Stimulated activated CD4-positive, alpha-beta T cell treated with anti-CD3 and anti-CD28 coated beads, Interleukin-1b, Interleukin-23, amount 100 ng/mL, for 4 hours (primary cell): ENCODE measurements at regions not wholly inside any gene's neighbourhood (a gene's known extent, or its start where the extent isn't known, plus 50 kb on each side); places are given as distances from the start of the nearest gene placed in this dataset.

Source experiments
- DNase-seq, 2 donors: peaks; one replicate each; pipeline ENCODE4 v3.0.0-alpha.2; 2020; ENCODE audit warnings: low read depth in 2 of 2

DNA sequence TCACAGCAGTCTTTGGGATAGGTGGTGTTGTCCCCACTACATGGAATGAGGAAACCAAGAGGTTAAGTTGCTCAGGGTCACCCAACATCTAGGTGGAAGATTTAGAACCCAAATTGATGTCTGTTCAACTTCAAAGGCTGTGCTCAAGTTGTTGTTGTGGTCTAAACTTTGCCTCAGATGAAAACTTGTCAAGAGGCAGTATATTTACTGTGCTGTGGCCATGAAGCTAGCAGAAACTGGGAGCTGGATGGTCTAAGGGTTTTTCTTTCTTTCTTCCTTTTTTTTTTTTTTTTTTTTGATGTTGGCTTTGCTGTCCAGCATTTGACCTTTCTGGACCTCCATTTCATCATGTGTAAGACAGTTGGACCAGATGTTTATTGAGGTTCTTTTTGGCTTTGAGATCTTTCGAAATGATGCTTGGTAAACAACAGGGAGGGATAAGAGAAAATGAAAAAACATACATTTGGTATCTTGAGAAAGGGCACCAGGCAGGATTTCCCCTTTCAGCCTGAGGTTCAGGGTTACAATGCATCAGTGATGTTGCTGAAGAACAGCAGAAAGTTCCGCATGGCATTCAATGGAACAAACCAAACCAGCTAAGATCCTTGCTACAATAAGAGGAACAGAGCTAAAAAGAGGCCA is 166.2 kb upstream of the RPS6KA3 start:
- DNase-seq, result no peak

DNA sequence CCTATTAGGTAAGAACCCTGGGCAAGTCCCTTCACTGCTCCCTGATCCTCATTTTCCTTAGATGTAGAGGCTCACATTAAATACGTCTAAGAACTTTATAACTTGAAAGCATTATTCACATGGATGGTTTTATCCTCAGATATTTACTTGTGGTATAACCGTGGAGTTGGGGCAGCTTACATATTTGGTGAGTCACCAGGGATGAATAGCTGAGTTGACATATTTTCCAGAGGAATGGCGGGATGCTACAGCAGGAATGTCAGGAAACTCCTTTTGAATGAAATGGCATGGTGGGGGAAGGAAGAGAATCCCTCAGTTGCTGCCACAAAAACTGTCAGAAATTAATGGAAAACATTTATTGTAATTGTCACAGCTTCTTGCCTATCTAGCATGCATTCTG is 165.3 kb upstream of the RPS6KA3 start:
- no peak for DNase-seq

DNA sequence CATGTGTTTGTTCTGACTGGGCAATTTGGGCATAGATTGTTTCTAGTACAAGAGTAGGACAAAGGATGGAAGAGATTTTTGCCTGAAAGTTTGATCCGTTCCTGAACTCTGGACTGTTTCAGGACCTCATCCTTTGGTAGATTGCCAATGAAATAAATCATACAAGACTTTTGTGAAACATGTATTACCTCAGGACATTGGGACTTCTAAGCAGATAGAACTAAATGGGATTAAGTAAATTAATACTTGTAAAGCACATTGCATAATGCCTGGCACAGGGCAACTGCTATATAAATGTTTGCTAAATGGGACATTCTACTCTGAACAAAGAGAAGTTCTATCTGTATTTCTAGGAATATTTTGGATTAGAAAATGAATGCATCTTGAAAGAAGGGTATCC is 164.8 kb upstream of the RPS6KA3 start:
- DNase-seq, result no peak

DNA sequence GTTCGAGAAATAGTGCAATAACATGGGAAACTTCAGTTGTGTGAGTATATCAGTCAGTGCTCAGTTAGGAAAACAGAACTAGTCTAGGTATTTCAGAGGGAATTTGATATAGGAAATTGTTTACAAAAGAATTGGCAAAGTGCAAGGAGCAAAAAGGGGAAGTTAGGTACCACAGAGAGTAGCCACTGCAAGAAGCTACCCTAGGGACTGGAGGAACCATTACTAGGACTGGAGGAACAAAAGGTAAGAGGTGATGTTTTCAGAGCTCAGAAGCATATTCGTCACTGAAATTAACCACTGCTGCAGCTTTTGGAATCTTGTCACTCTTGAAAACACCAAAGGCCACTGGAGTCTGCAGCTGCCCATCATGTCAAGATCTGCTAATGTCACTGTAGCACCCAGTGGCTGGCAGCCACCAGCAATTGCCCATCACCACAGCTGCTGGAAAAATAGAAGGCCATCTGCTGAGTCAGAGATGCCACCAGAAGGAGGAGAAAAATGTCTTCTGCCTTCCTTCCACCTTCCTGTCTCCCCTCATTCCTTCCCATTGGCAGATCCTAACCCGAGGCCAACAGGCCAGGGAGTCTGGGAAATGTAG is 160.6 kb upstream of the RPS6KA3 start:
- DNase-seq, result no peak

DNA sequence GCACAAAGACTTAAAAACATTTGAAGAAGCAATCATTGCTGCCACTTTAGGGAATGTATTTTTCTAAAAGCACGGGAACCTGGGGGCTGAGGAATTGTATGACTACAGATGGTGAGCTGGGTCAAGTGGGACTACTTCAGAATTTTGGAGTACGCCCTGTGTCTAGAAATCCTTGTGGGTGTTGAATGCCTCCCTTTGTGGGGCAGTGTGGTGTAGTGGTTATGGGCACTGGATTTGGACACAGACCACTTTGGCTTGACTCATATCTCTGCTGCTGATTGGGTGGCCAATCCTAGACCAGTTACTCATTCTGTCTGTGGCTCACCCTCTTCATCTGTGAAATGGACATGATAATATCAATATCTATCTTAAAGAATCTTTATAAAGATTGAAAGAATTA is 155.0 kb upstream of the RPS6KA3 start:
- no peak for DNase-seq

DNA sequence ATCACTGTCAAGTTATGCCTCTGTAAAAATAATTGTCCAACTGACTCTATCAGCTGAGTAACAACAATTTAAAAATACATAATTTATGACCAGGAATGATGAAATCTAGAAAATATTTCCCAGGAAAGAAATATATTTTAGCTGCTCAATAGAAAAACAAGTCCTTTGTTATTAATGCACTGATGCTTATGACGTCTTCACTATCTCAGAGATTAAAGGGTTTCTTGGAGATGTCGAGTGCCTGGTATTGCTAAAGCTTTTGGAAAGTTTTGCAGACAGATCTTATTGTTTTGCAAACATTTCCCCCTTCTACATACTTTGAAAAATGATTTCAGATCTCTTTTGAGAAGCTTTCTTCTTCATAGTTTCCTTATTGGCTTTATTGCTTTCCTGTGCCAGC is 154.6 kb upstream of the RPS6KA3 start:
- DNase-seq, result no peak

DNA sequence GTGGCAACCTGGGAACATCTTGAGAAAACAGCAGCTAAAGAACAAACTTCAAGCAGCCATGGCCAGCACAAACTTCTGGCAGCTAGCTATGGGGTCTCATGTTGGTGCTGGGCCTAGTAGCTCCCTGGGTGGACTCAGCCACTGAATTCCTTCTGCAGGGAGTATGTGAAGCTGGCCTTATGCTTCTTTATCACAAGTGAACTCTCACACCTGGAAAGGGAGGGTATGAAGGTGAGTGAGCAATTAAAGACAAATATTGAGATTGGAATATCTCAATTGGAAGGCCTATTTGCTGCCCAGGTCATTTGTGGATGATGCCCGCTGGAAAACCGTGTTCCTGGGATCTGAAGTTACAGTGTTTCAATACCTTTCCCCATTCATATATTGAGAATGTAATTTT is 153.3 kb upstream of the RPS6KA3 start:
- no peak for DNase-seq

DNA sequence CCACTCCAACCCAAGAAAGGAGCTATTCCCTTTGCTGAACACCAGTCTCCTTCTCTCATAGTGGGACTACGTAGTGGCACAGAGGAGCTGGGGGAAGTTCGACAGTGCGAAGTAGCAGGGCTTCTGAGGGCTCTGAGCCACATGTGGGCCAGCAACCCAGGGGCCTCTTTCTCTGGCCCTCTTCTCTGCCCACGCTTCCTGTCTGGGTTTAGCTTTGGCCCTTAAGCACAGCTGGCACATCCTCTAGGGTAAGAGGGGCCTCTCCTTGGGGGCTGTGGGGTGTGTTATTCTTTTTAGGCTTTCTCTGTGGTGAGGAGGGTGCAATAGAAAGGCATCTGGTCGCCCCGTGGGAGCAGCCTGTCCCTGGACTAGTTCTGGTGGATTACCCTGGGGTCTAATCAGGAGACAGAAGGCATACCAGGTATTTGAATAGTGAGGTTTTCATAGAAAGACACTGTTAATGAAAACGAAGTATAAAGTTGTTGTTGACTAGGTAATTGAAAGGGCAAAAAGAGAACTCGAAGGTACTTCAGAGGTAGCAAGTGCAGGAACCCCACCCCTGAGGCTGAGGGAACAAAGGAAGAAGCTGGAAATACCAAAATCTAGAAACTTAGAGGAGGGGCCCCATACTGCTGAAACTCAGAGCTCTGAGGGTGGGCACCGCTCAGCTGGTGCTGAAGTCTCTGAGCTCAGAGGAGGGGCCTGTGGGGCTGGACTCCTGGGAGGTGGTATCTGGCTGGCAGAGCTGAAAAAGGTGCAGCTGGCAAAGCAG is 151.9 kb upstream of the RPS6KA3 start:
- no peak for DNase-seq

DNA sequence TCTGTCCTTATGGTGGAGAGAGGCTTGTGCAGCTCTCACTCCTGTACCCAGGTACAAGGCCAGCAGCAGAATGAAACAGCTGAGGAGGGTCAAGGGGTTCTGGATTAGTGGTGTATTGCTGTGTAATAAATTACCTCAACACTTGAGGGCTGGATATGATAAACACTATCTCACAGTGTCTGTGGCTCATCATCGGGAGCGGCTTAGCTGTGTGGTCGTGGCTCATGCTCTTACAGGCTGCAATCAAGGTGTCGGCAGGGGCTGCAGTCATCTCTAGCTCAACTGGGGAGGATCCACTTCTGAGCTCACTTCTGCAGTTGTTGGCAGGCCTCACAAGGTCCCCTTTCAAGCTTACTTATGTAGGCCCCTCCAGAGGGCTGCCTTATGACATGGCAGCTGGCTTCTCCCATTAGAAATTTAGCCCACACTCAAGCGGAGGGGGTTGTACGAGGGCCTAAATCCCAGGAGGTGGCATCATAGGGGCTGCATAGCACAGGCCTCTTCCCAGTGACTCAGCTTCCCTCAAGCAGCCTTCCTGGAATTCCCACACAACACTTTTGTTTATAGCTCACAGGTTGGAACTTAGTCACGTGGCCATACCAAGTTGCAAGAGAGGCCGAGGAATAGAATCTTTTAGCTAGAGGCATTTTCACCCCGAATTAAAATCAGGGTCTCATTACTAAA is 148.2 kb upstream of the RPS6KA3 start:
- no peak for DNase-seq

DNA sequence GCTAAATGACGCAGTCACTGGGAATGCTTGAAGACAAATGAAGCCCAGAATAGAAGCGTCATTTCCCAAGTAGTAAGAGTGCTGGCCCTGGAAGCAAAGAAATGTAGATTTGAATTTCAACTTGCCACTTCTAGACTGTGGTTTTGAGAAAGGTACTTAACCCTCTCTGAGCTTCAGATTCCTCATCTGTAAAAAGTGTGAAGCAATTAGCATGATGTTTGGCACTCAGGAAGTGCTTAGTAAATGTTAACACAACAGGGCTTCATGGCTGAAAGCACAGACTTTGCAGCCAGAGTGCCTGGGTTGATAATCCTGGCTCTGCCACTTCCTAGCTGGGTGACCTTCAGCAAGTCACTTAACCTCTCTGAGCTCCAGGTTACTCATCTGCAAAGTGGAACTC is 147.4 kb upstream of the RPS6KA3 start:
- DNase-seq, result no peak

DNA sequence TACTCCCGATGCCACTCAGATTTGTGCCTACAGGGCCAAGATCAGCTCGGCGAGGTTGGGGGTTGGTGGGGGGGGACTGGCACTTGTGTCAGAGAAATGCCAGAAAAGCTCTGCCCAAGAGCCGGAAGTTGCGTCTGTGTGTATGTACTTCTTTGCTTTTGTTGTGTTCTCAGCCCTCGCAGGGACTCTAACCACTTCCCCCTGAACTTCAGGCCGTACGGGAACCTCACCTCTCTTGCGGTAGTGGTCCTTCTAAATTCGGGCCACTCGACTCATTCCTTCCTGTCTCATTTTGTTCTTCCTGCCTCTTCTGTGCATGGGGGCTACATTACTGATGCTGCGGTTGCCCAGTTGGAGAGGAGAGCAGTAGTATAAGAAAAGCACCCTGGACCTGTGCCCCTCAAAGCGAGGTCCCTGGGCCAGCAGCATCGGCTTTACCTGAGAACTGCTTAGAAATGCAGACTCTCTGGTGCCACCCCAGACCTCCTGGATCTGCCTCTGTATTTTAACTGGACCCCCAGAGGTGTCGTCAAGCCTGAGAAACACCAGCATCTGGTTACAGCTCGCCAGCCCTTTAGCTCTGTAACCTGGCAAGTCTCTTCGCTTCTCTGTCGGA is 146.3 kb upstream of the RPS6KA3 start:
- peak in 1 of 2 donors; percentile 19 for DNase-seq

DNA sequence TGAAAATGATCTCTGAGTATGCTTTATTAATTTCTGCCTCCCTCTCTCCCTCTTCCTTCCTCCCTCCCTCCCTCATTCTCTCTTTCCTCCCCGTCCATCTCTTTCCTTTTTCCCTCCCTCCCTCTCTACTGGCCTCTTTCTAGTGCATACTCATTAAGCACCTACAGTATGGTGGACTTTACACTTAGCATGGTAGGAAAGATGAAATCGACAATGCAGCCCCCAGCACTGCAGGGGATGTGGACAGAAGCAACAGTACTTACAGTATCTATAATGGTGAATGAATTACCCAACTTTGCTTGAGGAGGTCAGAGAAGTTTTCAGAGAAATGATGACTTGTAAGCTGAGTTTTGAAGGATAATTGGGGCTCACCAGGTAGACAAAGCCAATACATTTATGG is 143.8 kb upstream of the RPS6KA3 start:
- no peak for DNase-seq

DNA sequence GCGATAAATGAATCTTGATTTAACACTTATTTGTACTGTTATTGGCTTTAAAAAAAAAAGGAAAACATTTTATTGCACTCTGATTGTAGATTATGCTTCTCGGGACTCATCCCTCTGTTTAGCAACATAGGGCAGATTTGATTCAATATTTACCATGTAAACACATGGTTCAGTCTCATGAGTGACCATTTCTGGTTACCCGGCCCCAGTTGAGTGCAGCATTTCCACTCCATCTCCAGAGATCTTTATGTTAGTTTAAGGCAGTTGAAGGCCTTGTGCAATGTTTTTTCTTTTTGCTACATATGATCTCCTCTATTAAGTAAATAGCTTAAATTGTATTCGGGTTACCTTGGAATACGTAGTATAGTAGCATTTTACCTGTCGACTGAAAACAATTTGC is 143.3 kb upstream of the RPS6KA3 start:
- no peak for DNase-seq

DNA sequence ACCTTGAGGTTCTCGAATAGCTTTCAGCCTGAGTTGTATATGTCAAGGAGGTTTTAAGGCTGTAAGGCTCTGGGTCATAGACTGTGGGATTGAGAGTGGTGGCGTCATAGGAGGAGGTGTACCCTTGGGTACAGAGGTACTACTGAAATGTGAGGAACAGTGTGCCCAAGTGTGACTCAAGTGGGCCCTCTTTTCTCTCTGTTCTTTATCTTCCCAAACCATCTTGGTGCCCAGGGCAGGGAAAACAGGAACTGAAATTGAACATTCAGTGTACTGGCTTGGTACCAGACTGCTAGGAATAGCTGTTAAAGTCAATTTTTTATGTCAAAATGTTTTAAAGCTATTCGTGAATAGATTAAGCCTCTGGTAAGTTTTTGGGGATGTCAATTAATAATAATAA is 136.2 kb upstream of the RPS6KA3 start:
- DNase-seq, result no peak

DNA sequence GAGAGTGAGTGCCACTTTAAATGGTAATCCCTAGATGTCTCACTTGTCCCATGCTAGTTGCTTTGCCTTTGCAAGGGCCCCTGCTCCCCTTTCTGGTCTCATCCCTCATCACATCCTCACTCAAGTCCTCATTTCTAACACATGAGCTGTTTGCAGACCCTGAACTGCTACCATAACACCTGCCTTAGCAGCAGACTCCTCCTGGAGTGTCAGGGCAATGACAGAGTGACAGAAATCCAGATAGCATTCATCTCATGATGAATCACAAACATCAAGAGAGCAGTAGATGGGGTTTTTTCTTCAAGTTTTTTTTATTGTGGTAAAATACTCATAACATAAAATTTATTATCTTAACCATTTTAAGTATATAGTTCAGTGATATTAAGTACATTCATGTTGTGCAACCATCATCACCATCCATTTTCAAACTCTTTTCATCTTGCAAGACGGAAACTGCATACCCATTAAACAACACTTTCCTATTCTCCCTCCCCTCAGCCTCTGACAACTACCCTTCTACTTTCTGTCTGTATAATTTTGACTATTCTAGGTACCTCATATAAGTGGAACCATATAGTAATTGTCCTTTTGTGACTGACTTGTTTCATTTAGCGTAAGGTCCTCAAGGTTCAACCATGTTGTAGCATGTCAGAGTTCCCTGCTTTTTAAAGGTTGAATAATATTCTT is 133.2 kb upstream of the RPS6KA3 start:
- DNase-seq, result no peak

DNA sequence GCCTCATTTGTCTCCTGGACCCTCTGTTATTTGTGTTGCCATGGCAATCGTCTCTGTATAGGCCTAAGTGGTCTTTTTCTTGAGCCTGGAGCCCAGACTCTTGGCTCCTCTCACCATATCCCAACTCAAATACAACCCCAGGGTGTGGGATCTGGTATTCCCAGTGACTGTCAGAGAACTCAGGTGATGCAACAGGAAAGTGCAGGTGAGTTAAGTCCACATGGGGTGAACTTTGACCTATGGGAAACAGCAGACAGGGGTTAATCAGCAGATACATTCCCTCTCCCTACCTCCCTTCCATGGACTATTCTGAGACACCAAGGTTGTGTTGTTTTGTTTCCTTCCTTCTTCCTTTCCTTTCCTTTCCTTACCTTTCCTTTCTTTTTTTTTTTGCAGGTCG is 130.9 kb upstream of the RPS6KA3 start:
- DNase-seq, result no peak

DNA sequence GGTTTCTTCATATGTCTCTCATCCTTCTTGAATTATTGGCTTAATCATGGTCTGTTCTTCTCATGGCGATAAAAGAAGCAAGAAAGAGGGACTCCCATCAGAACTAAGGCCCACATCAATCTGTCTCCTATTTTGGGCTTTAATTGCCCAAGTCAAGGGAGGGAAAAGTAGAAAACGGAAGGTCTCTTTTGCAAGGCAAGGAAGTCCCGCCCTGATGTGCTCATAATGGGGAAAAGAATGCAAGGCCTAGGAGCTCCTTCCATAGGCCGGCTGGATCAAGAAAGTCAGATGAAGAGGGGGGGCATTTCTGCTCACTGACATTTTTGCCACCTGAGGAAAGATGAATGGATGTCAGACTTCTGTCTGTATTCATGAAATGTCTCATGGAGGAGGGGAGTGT is 127.7 kb upstream of the RPS6KA3 start:
- DNase-seq, result no peak

DNA sequence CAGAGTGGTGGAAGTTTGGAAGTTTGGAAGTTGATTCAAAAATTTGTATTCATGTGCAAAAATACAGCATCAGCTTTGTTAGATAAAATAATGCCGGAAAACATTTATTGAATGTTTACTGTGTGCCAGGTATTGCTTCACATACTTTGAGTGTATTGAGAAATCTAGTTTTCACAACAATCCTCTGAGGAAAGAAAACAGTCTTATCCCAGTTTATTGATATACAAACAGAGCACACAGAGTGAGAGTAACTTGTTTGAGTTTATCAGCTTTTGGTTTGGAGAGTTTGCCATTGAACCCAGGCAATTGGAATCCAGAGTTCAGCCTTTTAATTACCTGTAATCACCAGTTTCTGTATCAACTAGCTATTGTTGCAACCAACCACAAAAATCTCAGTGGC is 127.2 kb upstream of the RPS6KA3 start:
- DNase-seq, result no peak

DNA sequence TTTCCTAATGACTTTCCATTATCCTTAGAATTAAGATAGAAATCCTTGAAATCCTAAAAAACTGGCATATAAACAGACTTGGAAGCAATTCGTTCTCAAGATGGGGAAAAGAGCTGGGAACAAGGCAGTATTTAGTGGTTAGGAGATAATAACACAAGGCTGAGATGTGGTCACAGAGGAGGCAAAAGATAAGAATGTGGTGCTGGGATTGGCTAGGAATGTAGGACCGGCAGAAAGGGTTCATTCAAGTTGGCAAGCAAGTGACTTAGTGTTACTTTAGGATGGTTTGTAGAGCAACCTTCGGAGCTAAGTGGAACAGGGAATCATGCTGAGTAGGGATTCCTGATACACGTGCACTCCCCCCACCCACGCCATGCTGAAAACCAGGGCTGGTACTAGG is 121.9 kb upstream of the RPS6KA3 start:
- no peak for DNase-seq

DNA sequence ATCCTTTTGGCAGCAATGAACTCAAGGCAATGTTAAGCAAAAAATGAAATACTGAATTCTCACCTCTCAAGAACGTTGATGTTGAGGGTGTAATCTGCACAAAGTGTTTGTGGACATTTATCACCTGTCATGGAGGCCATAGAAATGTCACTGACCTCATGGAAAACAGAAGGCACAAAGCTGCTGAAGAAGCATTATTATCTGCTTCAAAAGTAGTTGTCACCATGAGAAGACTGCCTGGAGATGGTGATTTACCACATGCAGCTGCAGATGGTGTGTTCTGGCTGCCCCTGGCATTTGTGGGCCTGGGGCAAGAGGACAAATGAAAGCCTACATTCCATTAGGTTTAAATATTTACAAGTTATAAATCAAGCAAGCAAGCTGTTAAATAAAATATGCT is 116.8 kb upstream of the RPS6KA3 start:
- no peak for DNase-seq

DNA sequence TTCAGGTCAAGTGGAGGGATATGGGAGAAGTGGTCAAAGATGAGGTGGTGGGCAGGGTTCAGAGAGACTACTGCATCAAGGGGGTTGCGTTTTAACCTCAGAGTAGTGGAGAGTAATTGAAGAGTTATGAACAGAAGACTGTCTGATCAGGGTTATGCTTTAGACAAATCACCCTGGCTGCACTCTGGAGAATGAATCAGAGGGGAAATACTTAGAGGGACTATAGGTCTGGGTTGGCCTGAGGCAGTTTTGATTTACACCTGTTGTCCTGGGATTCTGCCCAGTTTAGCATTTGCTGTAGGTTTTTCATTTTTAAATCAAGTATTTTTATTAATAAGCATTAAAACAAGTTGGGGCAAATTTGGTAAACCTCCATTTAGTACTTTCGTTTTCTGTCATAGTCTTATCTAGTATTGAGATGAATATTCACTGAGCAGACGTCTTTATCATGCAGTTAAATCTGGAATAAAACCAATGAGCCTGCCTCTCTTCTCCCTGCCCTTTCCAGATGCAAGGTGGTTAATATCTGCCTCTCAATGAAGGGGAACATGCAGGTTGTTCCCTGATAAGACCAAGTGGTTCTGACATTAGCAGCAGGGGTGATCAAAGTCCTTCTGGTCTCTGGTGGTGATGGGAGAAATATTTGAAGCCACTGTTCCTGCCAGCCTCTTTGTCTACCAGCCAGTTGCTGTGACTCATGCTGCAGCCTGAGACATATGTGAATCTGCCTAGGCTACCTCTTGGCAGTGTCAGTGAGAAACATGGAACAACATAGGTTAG is 116.0 kb upstream of the RPS6KA3 start:
- DNase-seq, result no peak
